Non-pigmented ciliary epithelial cell (primary cell): ENCODE measurements at regions not wholly inside any gene's neighbourhood (a gene's known extent, or its start where the extent isn't known, plus 50 kb on each side); places are given as distances from the start of the nearest gene placed in this dataset.
"Not testable (repeated sequence)": the region's sequence is repeated elsewhere in the genome, so short reads cannot be mapped to it uniquely, and the experiment has no call there.

Source experiments
- DNase-seq: peaks from one replicate; pipeline ENCODE4 v3.0.0-alpha.2; 2010; ENCODE audit warnings: low read depth

DNA sequence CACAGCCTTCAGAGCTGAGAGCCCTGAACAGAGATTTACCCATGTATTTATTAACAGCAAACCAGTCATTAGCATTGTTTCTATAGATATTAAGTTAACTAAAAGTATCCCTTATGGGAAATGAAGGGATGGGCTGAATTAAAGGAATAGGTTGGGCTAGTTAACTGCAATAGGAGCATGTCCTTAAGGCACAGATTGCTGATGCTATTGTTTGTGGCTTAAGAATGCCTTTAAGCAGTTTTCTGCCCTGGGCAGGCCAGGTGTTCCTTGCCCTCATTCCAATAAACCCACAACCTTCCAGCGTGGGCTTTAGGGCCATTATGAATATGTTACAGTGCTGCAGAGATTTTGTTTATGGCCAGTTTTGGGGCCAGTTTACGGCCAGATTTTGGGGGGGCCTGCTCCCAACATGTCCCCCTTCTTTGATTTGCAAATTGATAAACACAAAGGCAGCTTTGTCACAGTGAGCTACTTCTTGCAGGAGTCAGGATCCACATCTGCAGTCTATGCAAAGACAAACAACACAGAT lies 61.2 kb upstream of the FMNL2 start:
- DNase-seq, result not testable (repeated sequence)

DNA sequence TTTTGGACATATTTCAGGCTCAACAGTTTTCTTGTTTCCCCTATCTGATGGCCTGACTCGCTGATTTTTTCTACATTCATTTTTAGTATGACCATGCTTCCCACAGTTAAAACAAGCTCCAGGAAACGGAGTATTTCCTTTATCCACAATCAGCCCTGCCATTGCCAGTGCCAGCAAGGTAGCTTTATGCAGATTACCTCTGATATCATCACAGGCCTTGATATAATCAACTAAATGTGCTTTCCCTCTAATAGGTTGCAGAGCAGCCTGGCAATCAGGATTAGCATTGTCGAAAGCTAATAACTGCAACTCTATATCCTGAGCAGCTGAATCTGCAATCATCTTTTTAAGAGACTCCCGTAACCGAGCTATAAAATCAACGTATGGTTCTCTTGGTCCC lies 57.1 kb upstream of the FMNL2 start:
- DNase-seq, result not testable (repeated sequence)

DNA sequence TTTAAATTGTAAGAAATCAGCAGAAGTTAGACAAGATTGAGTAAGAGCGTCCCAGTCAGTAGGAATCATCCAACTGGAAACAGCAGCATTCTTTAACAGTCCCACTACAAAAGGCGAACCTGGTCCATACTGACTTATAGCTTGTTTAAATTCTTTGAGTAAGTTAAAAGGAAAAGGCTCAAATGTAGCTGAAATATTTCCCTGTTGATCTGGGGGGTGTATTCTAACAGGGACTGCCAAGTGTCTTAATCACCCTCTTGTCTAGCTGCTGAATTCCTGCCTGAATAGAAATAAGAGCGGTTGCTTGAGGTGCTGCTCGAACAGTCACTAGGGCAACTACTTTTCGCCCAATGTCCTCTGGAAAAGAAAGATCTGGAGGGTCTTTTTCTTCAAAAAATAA lies 56.4 kb upstream of the FMNL2 start:
- no peak for DNase-seq

DNA sequence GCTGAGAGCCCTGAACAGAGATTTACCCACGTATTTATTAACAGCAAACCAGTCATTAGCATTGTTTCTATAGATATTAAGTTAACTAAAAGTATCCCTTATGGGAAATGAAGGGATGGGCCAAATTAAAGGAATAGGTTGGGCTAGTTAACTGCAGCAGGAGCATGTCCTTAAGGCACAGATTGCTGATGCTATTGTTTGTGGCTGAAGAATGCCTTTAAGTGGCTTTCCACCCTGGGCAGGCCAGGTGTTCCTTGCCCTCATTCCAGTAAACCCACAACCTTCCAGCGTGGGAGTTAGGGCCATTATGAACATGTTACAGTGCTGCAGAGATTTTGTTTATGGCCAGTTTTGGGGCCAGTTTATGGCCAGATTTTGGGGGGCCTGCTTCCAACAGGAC lies 55.6 kb upstream of the FMNL2 start:
- DNase-seq, result not testable (repeated sequence)

DNA sequence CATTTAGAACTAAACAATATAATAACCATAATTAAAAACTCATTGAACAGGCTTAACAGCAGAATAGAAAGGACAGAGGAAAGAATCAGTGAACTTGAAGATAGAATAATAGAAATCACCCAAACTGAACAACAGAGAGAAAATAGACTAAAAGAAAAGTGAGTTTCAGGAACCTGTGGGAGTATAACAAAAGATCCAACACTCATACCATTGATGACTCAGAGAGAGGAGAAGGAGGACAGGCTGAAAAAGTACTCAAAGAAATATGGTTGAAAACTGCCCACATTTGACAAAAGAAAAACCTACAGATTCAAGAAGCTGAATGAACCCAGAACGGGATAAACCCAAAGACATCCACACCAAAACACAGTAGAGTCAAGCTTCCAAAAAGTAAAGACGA lies 54.2 kb upstream of the FMNL2 start:
- no peak for DNase-seq

DNA sequence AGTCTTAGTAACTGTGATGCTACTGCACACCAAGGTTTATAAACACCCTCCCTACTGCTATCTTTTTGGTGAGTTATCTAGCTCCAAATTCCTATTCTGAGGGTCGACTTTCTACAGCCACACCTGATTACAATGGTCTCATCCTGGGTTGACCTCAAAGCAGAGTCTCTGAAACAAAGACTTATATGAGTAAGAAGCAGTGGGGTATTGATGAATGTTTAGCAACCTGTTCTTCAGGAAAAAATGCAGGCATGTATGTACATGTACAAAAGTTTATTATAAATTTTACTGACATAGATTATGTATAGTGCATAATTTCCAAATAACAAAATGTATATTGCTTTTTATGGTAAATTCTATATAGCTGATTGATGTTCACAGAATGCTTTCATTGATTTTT lies 51.6 kb upstream of the FMNL2 start:
- no peak for DNase-seq

DNA sequence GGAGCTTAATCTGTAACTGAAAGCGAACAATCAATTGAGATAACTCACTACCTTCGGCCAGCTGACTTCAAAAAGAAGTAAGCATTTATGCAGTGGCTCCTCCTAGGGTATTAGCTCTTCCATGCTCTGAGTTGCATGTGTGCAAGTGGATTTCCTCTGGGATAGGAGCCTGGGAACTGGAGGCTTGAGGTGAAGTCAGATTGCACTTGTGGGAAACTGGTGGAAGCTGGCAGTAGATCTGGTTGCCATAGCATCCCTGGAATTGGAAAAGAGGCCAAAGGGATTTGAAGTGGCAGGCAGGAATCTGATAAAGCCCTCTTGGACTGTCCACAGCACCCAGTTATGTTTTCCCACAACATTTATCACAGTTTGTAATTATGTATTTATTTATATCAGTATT lies 50.6 kb upstream of the FMNL2 start:
- DNase-seq, result no peak
